H1 (cell line): ENCODE measurements at regions not wholly inside any gene's neighbourhood (a gene's known extent, or its start where the extent isn't known, plus 50 kb on each side); places are given as distances from the start of the nearest gene placed in this dataset.

Experiments
- CTCF ChIA-PET: fragments of 300-600 bp; sonication (Branson Sonifier 250); formaldehyde crosslinking; loops from one replicate; lab custom pipeline; 2021; ENCODE audit not compliant: partially characterized antibody; lab: Charles Lee
- POLR2A ChIA-PET: fragments of 300-600 bp; sonication (Branson Sonifier 250); formaldehyde crosslinking; loops from one replicate; lab custom pipeline; 2021; ENCODE audit warnings: inconsistent platforms; ENCODE audit not compliant: partially characterized antibody; lab: Charles Lee
- DNase-seq, 2 experiments: peaks; one replicate each; pipeline versions ENCODE4 v3.0.0 to v3.0.0-alpha.2; 2010 to 2022; ENCODE audit warnings: low spot score in 2 of 2, low read depth in 1 of 2, mixed read lengths in 1 of 2
- FAIRE-seq: peaks from 2 replicates; lab custom pipeline; 2011; peaks lifted over from hg19 to GRCh38; lab: Jason Lieb, UNC
- H2AFZ ChIP-seq: 2 replicates; pipeline ENCODE4 v1.8.1; 2012; ENCODE audit warnings: low read length, inconsistent platforms
- H2AK5ac ChIP-seq: 2 replicates; pipeline ENCODE4 v1.6.1; 2013; ENCODE audit warnings: low read depth, low read length
- H2BK120ac ChIP-seq: replicated peaks from 2 replicates; pipeline ENCODE3; 2013; ENCODE audit warnings: low read depth, low read length, inconsistent platforms
- H2BK12ac ChIP-seq: 2 replicates; pipeline ENCODE4 v1.6.1; 2013; ENCODE audit warnings: low read depth, low read length
- H2BK15ac ChIP-seq: 2 replicates; pipeline ENCODE4 v1.6.1; 2013; ENCODE audit warnings: low read length
- H2BK20ac ChIP-seq: 2 replicates; pipeline ENCODE4 v1.6.1; 2013; ENCODE audit warnings: low read length
- H2BK5ac ChIP-seq: 2 replicates; pipeline ENCODE4 v1.6.1; 2013; ENCODE audit warnings: low read depth, low read length
- H3K14ac ChIP-seq: 2 replicates; pipeline ENCODE4 v1.6.1; 2013; ENCODE audit warnings: inconsistent platforms; ENCODE audit not compliant: insufficient read length
- H3K18ac ChIP-seq: 2 replicates; pipeline ENCODE4 v1.6.1; 2013; ENCODE audit warnings: low read length; ENCODE audit errors: extremely low read depth
- H3K23ac ChIP-seq: 2 replicates; pipeline ENCODE4 v1.6.1; 2013; ENCODE audit warnings: inconsistent platforms; ENCODE audit not compliant: insufficient read length
- H3K23me2 ChIP-seq: 2 replicates; pipeline ENCODE4 v1.6.1; 2013; ENCODE audit warnings: low read depth, low read length
- H3K27ac ChIP-seq: 2 replicates; pipeline ENCODE4 v1.6.1; 2011; ENCODE audit warnings: low read depth, low read length, inconsistent platforms
- H3K27me3 ChIP-seq, 4 experiments: replicated peaks in 1 of 4; 1 replicate in 1 of 4; 2 replicates in 3 of 4; pipeline versions ENCODE4 v1.6.1 to v1.8.1; 2011 to 2013; ENCODE audit warnings: low read length in 3 of 4, mild to moderate bottlenecking in 3 of 4, inconsistent platforms in 2 of 4, mixed read lengths in 2 of 4, moderate library complexity in 1 of 4; ENCODE audit not compliant: control insufficient read depth in 3 of 4, insufficient read depth in 3 of 4; ENCODE audit errors: extremely low read depth in 1 of 4
- H3K36me3 ChIP-seq, 4 experiments: 2 replicates each; pipeline versions ENCODE4 v1.6.1 to v1.8.1; 2011 to 2013; ENCODE audit warnings: mild to moderate bottlenecking in 4 of 4, low read length in 3 of 4, moderate library complexity in 2 of 4, control low read depth in 1 of 4, inconsistent platforms in 1 of 4; ENCODE audit not compliant: insufficient read depth in 4 of 4, control insufficient read depth in 2 of 4
- H3K4ac ChIP-seq: replicated peaks from 2 replicates; pipeline ENCODE3; 2013; ENCODE audit warnings: low read length, low read depth, mixed read lengths, inconsistent platforms; ENCODE audit not compliant: insufficient read length
- H3K4me1 ChIP-seq, 4 experiments: replicated peaks in 1 of 4; 1 replicate in 1 of 4; 2 replicates in 3 of 4; pipeline versions ENCODE4 v1.6.1 to v1.8.1; 2011 to 2013; ENCODE audit warnings: low read length in 3 of 4, inconsistent platforms in 2 of 4, mixed read lengths in 1 of 4; ENCODE audit not compliant: insufficient read depth in 4 of 4, control insufficient read depth in 3 of 4
- H3K4me2 ChIP-seq, 2 experiments: 2 replicates each; pipeline versions ENCODE4 v1.6.1 to v1.8.1; 2011 to 2013; ENCODE audit warnings: low read depth in 2 of 2, low read length in 2 of 2, control low read depth in 1 of 2, inconsistent platforms in 1 of 2, mild to moderate bottlenecking in 1 of 2; ENCODE audit not compliant: insufficient read depth in 1 of 2
- H3K4me3 ChIP-seq, 4 experiments: fragments of 200-600, 300-600 bp in 1 of 4; sonication (generic), shearing (Covaris generic), sonication (Bioruptor Twin) in 1 of 4; 2 replicates each; pipeline versions ENCODE4 v1.5.1 to v1.8.1; 2011 to 2016; ENCODE audit warnings: low read length in 4 of 4, low read depth in 3 of 4, control low read depth in 2 of 4, inconsistent platforms in 2 of 4, mild to moderate bottlenecking in 2 of 4, mixed read lengths in 1 of 4, moderate library complexity in 1 of 4; ENCODE audit not compliant: insufficient read depth in 2 of 4; ENCODE audit errors: extremely low read depth in 1 of 4
- H3K56ac ChIP-seq: replicated peaks from 2 replicates; pipeline ENCODE3; 2013; ENCODE audit warnings: low read depth, mild to moderate bottlenecking, mixed read lengths, low read length, inconsistent platforms; ENCODE audit not compliant: insufficient read length
- H3K79me1 ChIP-seq: 2 replicates; pipeline ENCODE4 v1.6.1; 2013; ENCODE audit warnings: low read depth, low read length, control low read depth
- H3K79me2 ChIP-seq, 2 experiments: 2 replicates each; pipeline versions ENCODE4 v1.6.1 to v1.8.1; 2012 to 2013; ENCODE audit warnings: low read length in 2 of 2, mild to moderate bottlenecking in 2 of 2, inconsistent platforms in 1 of 2; ENCODE audit not compliant: insufficient read depth in 2 of 2, control insufficient read depth in 1 of 2
- H3K9ac ChIP-seq, 4 experiments: replicated peaks in 1 of 4; 1 replicate in 1 of 4; 2 replicates in 3 of 4; pipeline versions ENCODE4 v1.6.1 to v1.8.1; 2011 to 2013; ENCODE audit warnings: low read depth in 3 of 4, low read length in 3 of 4, control low read depth in 2 of 4, mild to moderate bottlenecking in 2 of 4, moderate library complexity in 2 of 4, inconsistent platforms in 1 of 4; ENCODE audit errors: extremely low read depth in 1 of 4
- H3K9me3 ChIP-seq, 2 experiments: 2 replicates each; pipeline versions ENCODE4 v1.6.1 to v1.8.1; 2012 to 2013; ENCODE audit warnings: mild to moderate bottlenecking in 2 of 2, moderate library complexity in 2 of 2, control low read depth in 1 of 2, inconsistent platforms in 1 of 2, low read depth in 1 of 2, low read length in 1 of 2, mixed read lengths in 1 of 2; ENCODE audit not compliant: insufficient read depth in 2 of 2
- H4K20me1 ChIP-seq, 2 experiments: replicated peaks in 1 of 2; 2 replicates each; pipeline versions ENCODE3 to v1.8.1; 2011 to 2013; ENCODE audit warnings: inconsistent platforms in 2 of 2, low read length in 2 of 2, mild to moderate bottlenecking in 1 of 2; ENCODE audit not compliant: insufficient read depth in 2 of 2, control insufficient read depth in 1 of 2
- H4K5ac ChIP-seq: 2 replicates; pipeline ENCODE4 v1.6.1; 2013; ENCODE audit warnings: low read length, low read depth, mixed read lengths, inconsistent platforms; ENCODE audit not compliant: insufficient read length
- H4K8ac ChIP-seq: 2 replicates; pipeline ENCODE4 v1.8.0; 2013; ENCODE audit warnings: mild to moderate bottlenecking, moderate library complexity, low read length, inconsistent platforms; ENCODE audit not compliant: insufficient read depth; ENCODE audit errors: extremely low read depth
- H4K91ac ChIP-seq: replicated peaks from 2 replicates; pipeline ENCODE3; 2013; ENCODE audit warnings: low read length, mixed read lengths, inconsistent platforms; ENCODE audit not compliant: insufficient read length
- BACH1 ChIP-seq: IDR thresholded peaks from 2 replicates; pipeline ENCODE4 v1.6.1; 2012; ENCODE audit warnings: low read length, improper control_type of control experiment
- WGBS, 2 experiments: shearing (Covaris generic) in 1 of 2; methylation state at CpG; one replicate each; pipeline versions ENCODE4 v1.1.6 to v1.1.7; 2013 to 2015; ENCODE audit warnings: low lambda C conversion rate in 2 of 2, mixed read lengths in 2 of 2, inconsistent platforms in 1 of 2, low coverage in 1 of 2, missing lambda C conversion rate in 1 of 2; ENCODE audit not compliant: insufficient replicate concordance in 2 of 2, insufficient coverage in 1 of 2, insufficient read length in 1 of 2; ENCODE audit errors: extremely low coverage in 1 of 2, missing lambda C conversion rate in 1 of 2; 5-methylcytosine and 5-hydroxymethylcytosine counted together

GRCh38 chr1:245025525-245025924 is 129.3 kb upstream of the KIF26B start:
- Histone ChIP-seq H3K79me2 (no peaks in the 10 kb centered on the region), H2AFZ (no peak overlapping the region), H3K9me3 (no peaks in the 10 kb centered on the region), H4K91ac (no peak overlapping the region), H3K18ac (no peak overlapping the region), H2BK5ac (no peak overlapping the region), H3K23me2 (no peaks in the 10 kb centered on the region), H2BK120ac (no peak overlapping the region), H3K27me3 (no peaks in the 10 kb centered on the region), H4K5ac (no peak overlapping the region), H2BK20ac (no peak overlapping the region), H3K36me3 (0 out of 8 replicates have a peak, but pooled peaks cover 0 to 4% (median 0%) of the 10 kb centered on the region in 4 experiments), H2BK12ac (no peak overlapping the region), H3K27ac (no peak overlapping the region), H4K8ac (no peak overlapping the region), H3K4me3 (no peak overlapping the region), H3K9ac (no peak overlapping the region), H4K20me1 (peaks cover 0 to 1% of the 10 kb centered on the region in 2 experiments), H3K23ac (no peak overlapping the region), H3K4me2 (no peak overlapping the region), H3K56ac (no peak overlapping the region), H2BK15ac (no peak overlapping the region), H3K4ac (no peak overlapping the region), H3K4me1 (no peaks in the 10 kb centered on the region), H2AK5ac (no peak overlapping the region), H3K79me1 (no peaks in the 10 kb centered on the region; the same call in 1 of the 2 replicates), H3K14ac (no peak overlapping the region)
- WGBS, 2 experiments: 96% methylated on average over 6 of the region's 6 CpGs; no CpG with 5 or more reads in 1 of the 2 experiments
- DNase-seq (no peak), FAIRE-seq (no peak)
- POLR2A ChIA-PET: interaction anchor here (0.8 kb wide), 1 partner anchor 54 kb away, joined by 3 read pairs; no protein-coding TSS in a partner anchor
- TF ChIP-seq BACH1: no peak
- CTCF ChIA-PET: interaction anchor here (0.5 to 2.5 kb wide), 2 partner anchors 17 to 381 kb away, joined by 3 to 10 read pairs; no protein-coding TSS in a partner anchor
